K562 (cell line): ENCODE measurements at regions not wholly inside any gene's neighbourhood (a gene's known extent, or its start where the extent isn't known, plus 50 kb on each side); places are given as distances from the start of the nearest gene placed in this dataset.

ENCODE experiments used
- ATAC-seq: fragments of 200-7000 bp; cut with Tn5 transposase; 3 replicates; pipeline ENCODE4 v1.9.1; 2020; ENCODE audit warnings: moderate library complexity
- BruUV-seq: library from RNA; stranded (reverse); fragments of 400-500 nt; replicated peaks from 2 replicates; lab custom pipeline; 2021; lab: Mats Ljungman, UMichigan
- CTCF ChIA-PET: fragments of 300-600 bp; formaldehyde crosslinking; extraction: SDS; loops from one replicate; lab custom pipeline; 2021; ENCODE audit warnings: low intra/inter-chr PET ratio; lab: Yijun Ruan, JAX
- POLR2A ChIA-PET: fragments of 300-600, 350-650 bp; sonication (Branson Sonifier 250); formaldehyde crosslinking; extraction: SDS; loops from one replicate; lab custom pipeline; 2021; ENCODE audit warnings: antibody characterized with exemption, inconsistent platforms; lab: Yijun Ruan, JAX
- DNase-seq, 4 experiments: peaks; one replicate each; pipeline versions ENCODE4 v3.0.0 to v3.0.0-alpha.2; 2011 to 2018; ENCODE audit warnings: low spot score in 3 of 4, mixed read lengths in 3 of 4; ENCODE audit errors: extremely low read depth in 1 of 4
- FAIRE-seq: peaks from 2 replicates; lab custom pipeline; 2011; peaks lifted over from hg19 to GRCh38; lab: Jason Lieb, UNC
- H2AFZ ChIP-seq: 2 replicates; pipeline ENCODE4 v1.6.0; 2011; ENCODE audit warnings: low read depth, low read length, control low read depth, inconsistent platforms
- H3K27ac ChIP-seq: fragments of 200-600 bp; 3 replicates; pipeline ENCODE4 v1.8.0; 2011; ENCODE audit warnings: low read depth, mild to moderate bottlenecking, control low read depth, inconsistent platforms, low read length, moderate library complexity, mixed read lengths; ENCODE audit errors: extremely low read depth
- H3K27me3 ChIP-seq, 2 experiments: fragments of 300-600 bp in 1 of 2; 2 replicates in 1 of 2; 3 replicates in 1 of 2; pipeline versions ENCODE4 v1.6.0 to v1.8.0; 2011; ENCODE audit warnings: inconsistent platforms in 2 of 2, low read length in 2 of 2, mild to moderate bottlenecking in 1 of 2, mixed read lengths in 1 of 2, moderate library complexity in 1 of 2; ENCODE audit not compliant: control insufficient read depth in 2 of 2, insufficient read depth in 2 of 2
- H3K36me3 ChIP-seq: fragments of 300-600 bp; 3 replicates; pipeline ENCODE4 v1.8.0; 2011; ENCODE audit warnings: mild to moderate bottlenecking, low read length, inconsistent platforms; ENCODE audit not compliant: control insufficient read depth, insufficient read depth
- H3K4me1 ChIP-seq, 2 experiments: fragments of 200-600 bp in 1 of 2; replicated peaks in 1 of 2; 2 replicates in 1 of 2; 3 replicates in 1 of 2; pipeline versions ENCODE4 v1.5.1 to v1.8.0; 2011; ENCODE audit warnings: inconsistent platforms in 2 of 2, low read length in 2 of 2, mild to moderate bottlenecking in 1 of 2, mixed read lengths in 1 of 2, moderate library complexity in 1 of 2; ENCODE audit not compliant: control insufficient read depth in 2 of 2, insufficient read depth in 2 of 2
- H3K4me2 ChIP-seq: 2 replicates; pipeline ENCODE4 v1.6.1; 2011; ENCODE audit warnings: low read length, control low read depth, inconsistent platforms, mixed read lengths; ENCODE audit not compliant: insufficient read depth
- H3K4me3 ChIP-seq: fragments of 200-600 bp; sonication (generic), shearing (Covaris generic); 2 replicates; pipeline ENCODE4 v1.5.1; 2016; ENCODE audit warnings: control low read depth, inconsistent platforms
- H3K79me2 ChIP-seq: fragments of 200-600 bp; 3 replicates; pipeline ENCODE4 v1.8.0; 2011; ENCODE audit warnings: low read length, inconsistent platforms; ENCODE audit not compliant: control insufficient read depth, insufficient read depth
- H3K9ac ChIP-seq, 2 experiments: 2 replicates each; pipeline versions ENCODE4 v1.6.0 to v1.6.1; 2011; ENCODE audit warnings: low read depth in 2 of 2, low read length in 2 of 2, control low read depth in 1 of 2, inconsistent platforms in 1 of 2, mild to moderate bottlenecking in 1 of 2, mixed read lengths in 1 of 2; ENCODE audit not compliant: insufficient read depth in 1 of 2
- H3K9me1 ChIP-seq: one replicate; pipeline ENCODE4 v1.6.0; 2011; ENCODE audit warnings: inconsistent platforms, mild to moderate bottlenecking, low read length, moderate library complexity; ENCODE audit not compliant: control insufficient read depth, insufficient read depth
- H3K9me3 ChIP-seq: replicated peaks from 2 replicates; pipeline ENCODE4 v1.5.1; 2011; ENCODE audit warnings: low read depth, low read length, inconsistent platforms; ENCODE audit not compliant: control insufficient read depth, insufficient read depth
- H4K20me1 ChIP-seq: replicated peaks from 2 replicates; pipeline ENCODE4 v1.6.1; 2011; ENCODE audit warnings: low read length, inconsistent platforms, mixed read lengths; ENCODE audit not compliant: control insufficient read depth, insufficient read depth
- ARID1B ChIP-seq: fragments of 450-650 bp; IDR thresholded peaks from 2 replicates; pipeline ENCODE4 v1.6.1; 2016; ENCODE audit warnings: antibody characterized with exemption, mild to moderate bottlenecking, inconsistent platforms
- ATF7 ChIP-seq: fragments of 450-650 bp; IDR thresholded peaks from 2 replicates; pipeline ENCODE4 v1.7.1; 2014; ENCODE audit warnings: mild to moderate bottlenecking, moderate library complexity
- CEBPZ ChIP-seq: fragments of 150-350 bp; IDR thresholded peaks from 2 replicates; pipeline ENCODE4 v1.6.1; 2014; ENCODE audit warnings: low read depth, mild to moderate bottlenecking, low read length, borderline replicate concordance
- CHCHD3 ChIP-seq: fragments of 250-450 bp; sonication (Bioruptor Pico); IDR thresholded peaks from 2 replicates; pipeline ENCODE4 v2.1.2; 2022; ENCODE audit warnings: mild to moderate bottlenecking
- FUS ChIP-seq: fragments of 200-400 bp; formaldehyde crosslinking; optimal IDR thresholded peaks from 2 replicates; pipeline ENCODE3; 2017; ENCODE audit warnings: low read depth, low read length
- GATAD2A ChIP-seq: fragments of 450-650 bp; IDR thresholded peaks from 2 replicates; pipeline ENCODE4 v1.6.1; 2017
- HLTF ChIP-seq: fragments of 450-650 bp; IDR thresholded peaks from 2 replicates; pipeline ENCODE4 v1.6.1; 2016
- JUNB ChIP-seq: fragments of 450-650 bp; formaldehyde crosslinking; conservative IDR thresholded peaks from 2 replicates; pipeline ENCODE4 v1.4.0; 2020; ENCODE audit warnings: mild to moderate bottlenecking
- NR3C1 ChIP-seq: sonication (generic); formaldehyde crosslinking; IDR thresholded peaks from 2 replicates; pipeline ENCODE4 v1.8.1; 2022; ENCODE audit warnings: missing genetic modification reagents
- NUFIP1 ChIP-seq: fragments of 450-650 bp; IDR thresholded peaks from 2 replicates; pipeline ENCODE4 v1.6.1; 2018; ENCODE audit not compliant: partially characterized antibody
- RBM17 ChIP-seq: fragments of 200-400 bp; formaldehyde crosslinking; IDR thresholded peaks from 2 replicates; pipeline ENCODE4 v1.6.1; 2017; ENCODE audit warnings: low read depth, mild to moderate bottlenecking, low read length, borderline replicate concordance
- STAT5B ChIP-seq: fragments of 250-450 bp; sonication (Bioruptor Pico); IDR thresholded peaks from 2 replicates; pipeline ENCODE4 v1.8.0; 2021; ENCODE audit warnings: mild to moderate bottlenecking, inconsistent platforms
- THRAP3 ChIP-seq: fragments of 450-650 bp; IDR thresholded peaks from 2 replicates; pipeline ENCODE4 v1.6.1; 2016; ENCODE audit warnings: mild to moderate bottlenecking, inconsistent platforms, borderline replicate concordance
- U2AF2 ChIP-seq: fragments of 200-400 bp; formaldehyde crosslinking; optimal IDR thresholded peaks from 2 replicates; pipeline ENCODE3; 2017; ENCODE audit warnings: low read depth, mild to moderate bottlenecking, low read length
- VEZF1 ChIP-seq: fragments of 200-800 bp; sonication (Bioruptor generic); IDR thresholded peaks from 2 replicates; pipeline ENCODE4 v1.6.1; 2017; ENCODE audit warnings: missing genetic modification characterization, missing compliant biosample characterization
- ZBTB26 ChIP-seq: fragments of 450-650 bp; formaldehyde crosslinking; IDR thresholded peaks from 2 replicates; pipeline ENCODE4 v1.4.0; 2022; ENCODE audit warnings: missing genetic modification characterization
- ZNF165 ChIP-seq: fragments of 250-450 bp; sonication (Bioruptor Pico); IDR thresholded peaks from 2 replicates; pipeline ENCODE4 v1.4.0; 2020; ENCODE audit warnings: borderline replicate concordance
- ZNF347 ChIP-seq: fragments of 450-650 bp; formaldehyde crosslinking; IDR thresholded peaks from 2 replicates; pipeline ENCODE4 v1.4.0; 2020; ENCODE audit warnings: low read depth, mild to moderate bottlenecking, moderate library complexity
- ZNF707 ChIP-seq: fragments of 250-450 bp; sonication (Bioruptor Pico); conservative IDR thresholded peaks from 2 replicates; pipeline ENCODE4 v1.8.0; 2022; ENCODE audit warnings: inconsistent platforms, mild to moderate bottlenecking, moderate library complexity
- WGBS: fragments of 100-300 bp; shearing (Covaris generic); methylation state at CpG from one replicate; pipeline ENCODE4 v1.1.6; 2016; ENCODE audit warnings: low coverage, mixed read lengths; ENCODE audit not compliant: insufficient coverage; ENCODE audit errors: missing lambda C conversion rate; 5-methylcytosine and 5-hydroxymethylcytosine counted together
- in situ Hi-C: fragments of 300-500 bp; cut with MboI; formaldehyde crosslinking; loops from 4 replicates; pipeline ENCODE4 v1.15.0; 2018; ENCODE audit warnings: inconsistent platforms, mixed read lengths
- intact Hi-C: fragments of 100-400 bp; cut with micrococcal nuclease; formaldehyde crosslinking; loops from 2 replicates; pipeline ENCODE4 v1.14.2; 2022

GRCh38 chr3:29083676-29084075 is 197.2 kb upstream of the RBMS3 start:
- H3K9ac ChIP-seq, result no peak overlapping the region
- no peak for FAIRE-seq
- no peak for TF ChIP-seq ZNF347 (CRISPR knock-in tag)
- TF ChIP-seq NR3C1 (CRISPR knock-in tag), result no peak
- no peak for TF ChIP-seq THRAP3
- no peak for TF ChIP-seq RBM17
- TF ChIP-seq JUNB, result no peak
- TF ChIP-seq ZNF165 (CRISPR knock-in tag), result no peak
- no peak for TF ChIP-seq ZBTB26 (CRISPR knock-in tag)
- no peak for TF ChIP-seq FUS
- no peak for TF ChIP-seq U2AF2
- TF ChIP-seq CEBPZ, result no peak
- no peak for TF ChIP-seq ZNF707 (CRISPR knock-in tag)
- no peak for TF ChIP-seq ATF7
- TF ChIP-seq NUFIP1, result no peak
- no peak for TF ChIP-seq GATAD2A
- no peak for TF ChIP-seq ARID1B
- no peak for TF ChIP-seq STAT5B (CRISPR knock-in tag)
- TF ChIP-seq CHCHD3 (CRISPR knock-in tag), result no peak
- no peak for TF ChIP-seq HLTF
- TF ChIP-seq VEZF1 (CRISPR knock-in tag), result no peak
- TF ChIP-seq, all 486 proteins: peak for 0
- Histone ChIP-seq H3K79me2 (no peaks in the 10 kb centered on the region), H4K20me1 (no peaks in the 10 kb centered on the region), H3K27ac (no peak overlapping the region), H3K27me3 (no peaks in the 10 kb centered on the region), H3K4me3 (no peak overlapping the region), H3K4me1 (no peaks in the 10 kb centered on the region), H3K9me1 (no peaks in the 10 kb centered on the region), H3K36me3 (no peaks in the 10 kb centered on the region), H3K4me2 (no peak overlapping the region), H3K9me3 (peaks cover 2% of the 10 kb centered on the region; the same call in 1 of the 2 replicates), H2AFZ (no peak overlapping the region)
- no peak for ATAC-seq
- in situ Hi-C loops, result no loop called here
- ChIA-PET CTCF (no interaction called here), POLR2A (no interaction called here)
- intact Hi-C loops, result no loop called here
- DNase-seq, result no peak
- WGBS, result 0% methylated on average over 1 of the region's 1 CpG
- BruUV-seq, result no TSS peak
